Mesothelial cell of epicardium (in vitro differentiated cells): ENCODE measurements at regions not wholly inside any gene's neighbourhood (a gene's known extent, or its start where the extent isn't known, plus 50 kb on each side); places are given as distances from the start of the nearest gene placed in this dataset.

Source experiments
- DNase-seq, 2 experiments: peaks; one replicate each; pipeline ENCODE4 v3.0.0; 2021; ENCODE audit warnings: low spot score in 2 of 2; ENCODE audit not compliant: unreplicated experiment in 2 of 2
- H3K27ac Mint-ChIP-seq: 2 replicates; pipeline ENCODE4 v1.8.0; 2021; ENCODE audit warnings: mixed read lengths
- H3K27me3 Mint-ChIP-seq: 2 replicates; pipeline ENCODE4 v1.8.0; 2021; ENCODE audit warnings: low read depth, mixed read lengths
- H3K36me3 Mint-ChIP-seq: 2 replicates; pipeline ENCODE4 v1.8.0; 2021; ENCODE audit warnings: mixed read lengths
- H3K4me1 Mint-ChIP-seq: 2 replicates; pipeline ENCODE4 v1.8.0; 2021; ENCODE audit warnings: mixed read lengths
- H3K4me3 Mint-ChIP-seq: 2 replicates; pipeline ENCODE4 v1.8.0; 2021; ENCODE audit warnings: mild to moderate bottlenecking, moderate library complexity, mixed read lengths
- H3K9me3 Mint-ChIP-seq: 2 replicates; pipeline ENCODE4 v1.8.0; 2021; ENCODE audit warnings: mixed read lengths
- TF ChIP-seq, protein P1 (sequence below): fragments of 200-600 bp; sonication (generic); IDR thresholded peaks from one replicate; pipeline ENCODE4 v1.5.0; 2021; ENCODE audit warnings: antibody characterized with exemption; ENCODE audit not compliant: unreplicated experiment

DNA sequence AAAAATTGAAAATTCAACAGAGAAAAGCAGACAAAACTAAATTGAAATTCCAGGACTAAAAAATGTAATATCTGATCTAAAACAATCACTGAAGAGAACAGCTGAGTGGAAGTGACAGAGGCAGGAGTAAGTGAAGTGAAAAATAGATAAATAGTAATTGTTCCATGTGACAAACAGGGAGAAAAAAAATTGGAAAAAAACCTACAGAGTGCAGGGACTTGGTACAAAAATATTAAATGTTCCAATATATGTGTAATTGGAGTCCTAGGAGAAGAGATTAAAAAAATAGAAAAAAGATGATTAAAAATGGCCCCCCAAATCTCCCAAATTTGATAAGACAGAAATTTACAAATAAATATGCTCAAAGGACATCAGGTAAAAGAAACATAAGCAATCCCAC is 63.4 kb upstream of the NAMPT start:
- TF ChIP-seq, protein P1, sequence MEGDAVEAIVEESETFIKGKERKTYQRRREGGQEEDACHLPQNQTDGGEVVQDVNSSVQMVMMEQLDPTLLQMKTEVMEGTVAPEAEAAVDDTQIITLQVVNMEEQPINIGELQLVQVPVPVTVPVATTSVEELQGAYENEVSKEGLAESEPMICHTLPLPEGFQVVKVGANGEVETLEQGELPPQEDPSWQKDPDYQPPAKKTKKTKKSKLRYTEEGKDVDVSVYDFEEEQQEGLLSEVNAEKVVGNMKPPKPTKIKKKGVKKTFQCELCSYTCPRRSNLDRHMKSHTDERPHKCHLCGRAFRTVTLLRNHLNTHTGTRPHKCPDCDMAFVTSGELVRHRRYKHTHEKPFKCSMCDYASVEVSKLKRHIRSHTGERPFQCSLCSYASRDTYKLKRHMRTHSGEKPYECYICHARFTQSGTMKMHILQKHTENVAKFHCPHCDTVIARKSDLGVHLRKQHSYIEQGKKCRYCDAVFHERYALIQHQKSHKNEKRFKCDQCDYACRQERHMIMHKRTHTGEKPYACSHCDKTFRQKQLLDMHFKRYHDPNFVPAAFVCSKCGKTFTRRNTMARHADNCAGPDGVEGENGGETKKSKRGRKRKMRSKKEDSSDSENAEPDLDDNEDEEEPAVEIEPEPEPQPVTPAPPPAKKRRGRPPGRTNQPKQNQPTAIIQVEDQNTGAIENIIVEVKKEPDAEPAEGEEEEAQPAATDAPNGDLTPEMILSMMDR: no peak
- Mint-ChIP-seq H3K27me3 (no peaks in the 10 kb centered on the region), H3K36me3 (no peaks in the 10 kb centered on the region), H3K9me3 (peaks cover 32% of the 10 kb centered on the region), H3K4me3 (no peak overlapping the region), H3K27ac (no peak overlapping the region), H3K4me1 (no peaks in the 10 kb centered on the region)
- DNase-seq: no peak

DNA sequence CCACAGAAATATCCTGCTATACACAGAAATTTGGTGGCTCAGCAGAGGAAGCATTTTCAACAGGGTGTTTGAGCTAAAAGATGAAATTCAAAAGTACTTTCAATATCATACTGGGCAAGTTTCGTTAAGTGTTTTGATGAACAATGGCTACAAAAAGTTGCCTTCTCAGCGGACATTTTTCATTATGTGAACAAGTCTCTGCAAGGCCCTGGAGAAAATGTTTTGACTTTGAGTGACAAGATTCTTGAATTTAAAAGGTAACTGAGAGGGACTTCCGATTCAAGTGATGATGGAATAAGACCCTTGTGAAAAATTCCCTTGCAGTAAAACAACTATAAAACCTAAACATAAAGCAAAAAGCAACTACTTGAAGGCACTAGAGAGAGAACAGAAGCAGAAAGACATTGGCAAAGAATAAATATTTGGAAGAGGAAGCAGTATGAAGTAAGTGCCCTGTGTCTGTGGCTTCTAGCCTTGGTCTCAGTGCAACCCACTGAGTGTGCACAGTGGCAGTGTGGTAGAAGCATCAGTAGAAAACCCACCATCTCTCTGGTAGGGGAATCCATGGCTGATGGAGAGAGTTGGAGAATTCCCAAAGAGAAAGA is 62.5 kb upstream of the NAMPT start:
- Mint-ChIP-seq H3K9me3 (peaks cover 39% of the 10 kb centered on the region), H3K36me3 (no peaks in the 10 kb centered on the region), H3K4me1 (no peaks in the 10 kb centered on the region), H3K4me3 (no peak overlapping the region), H3K27ac (no peak overlapping the region), H3K27me3 (no peaks in the 10 kb centered on the region)
- no peak for DNase-seq
- TF ChIP-seq, protein P1: no peak

DNA sequence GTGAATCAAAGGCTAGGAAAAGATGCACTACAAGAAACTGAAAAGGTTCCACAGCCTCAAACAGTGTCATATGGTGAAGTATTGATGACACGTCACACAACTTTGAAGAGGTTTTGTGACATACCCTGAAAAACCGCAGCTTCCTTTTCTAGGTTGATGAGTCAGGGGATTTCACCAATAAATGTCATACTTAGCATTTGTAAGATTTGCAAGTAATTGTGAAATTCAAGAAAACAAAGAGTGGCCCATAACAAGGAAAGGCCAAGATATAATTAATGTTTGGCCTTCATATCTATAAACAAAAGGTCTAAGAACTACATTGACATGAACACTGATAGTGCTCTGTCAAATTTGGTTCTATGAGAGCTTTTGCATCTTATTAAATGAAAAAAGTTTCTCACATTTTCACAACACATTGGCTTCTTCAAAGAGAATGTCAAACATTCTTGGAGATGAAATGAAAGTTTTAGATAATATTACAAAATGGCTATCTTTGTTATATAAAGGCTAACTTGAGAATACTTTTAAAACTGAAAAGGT is 62.0 kb upstream of the NAMPT start:
- Mint-ChIP-seq H3K27me3 (no peaks in the 10 kb centered on the region), H3K27ac (no peak overlapping the region), H3K4me1 (no peaks in the 10 kb centered on the region), H3K4me3 (no peak overlapping the region), H3K9me3 (peaks cover 44% of the 10 kb centered on the region), H3K36me3 (peaks cover under 1% of the 10 kb centered on the region)
- TF ChIP-seq, protein P1: no peak
- DNase-seq: no peak

DNA sequence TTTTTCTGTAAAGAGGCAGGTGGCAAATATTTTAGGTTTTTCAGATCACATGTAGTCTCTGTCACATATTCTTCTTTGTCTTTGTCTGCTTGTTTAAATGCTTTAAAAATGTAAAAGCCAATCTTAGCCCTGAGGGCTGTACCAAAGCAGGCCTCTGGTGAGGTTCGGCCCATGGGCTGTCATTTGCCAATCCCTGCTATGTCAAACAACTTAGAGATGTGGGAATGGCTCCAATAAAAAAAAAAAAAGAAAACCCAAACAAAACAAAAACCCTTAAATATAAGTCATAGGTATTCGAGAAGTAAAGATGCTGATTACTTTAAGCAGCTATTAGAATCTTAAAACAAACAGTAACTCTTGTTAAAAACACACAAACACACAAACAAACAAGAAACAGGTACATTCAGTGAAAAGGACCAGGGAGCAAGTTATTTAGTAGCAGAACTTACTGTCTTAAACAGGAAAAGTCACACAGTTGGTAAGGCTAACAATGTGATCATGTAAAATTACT is 61.4 kb upstream of the NAMPT start:
- Mint-ChIP-seq H3K4me1 (no peaks in the 10 kb centered on the region), H3K36me3 (peaks cover 3% of the 10 kb centered on the region), H3K27me3 (no peaks in the 10 kb centered on the region), H3K9me3 (peaks cover 48% of the 10 kb centered on the region), H3K4me3 (no peak overlapping the region), H3K27ac (no peak overlapping the region)
- no peak for DNase-seq
- TF ChIP-seq, protein P1: no peak

DNA sequence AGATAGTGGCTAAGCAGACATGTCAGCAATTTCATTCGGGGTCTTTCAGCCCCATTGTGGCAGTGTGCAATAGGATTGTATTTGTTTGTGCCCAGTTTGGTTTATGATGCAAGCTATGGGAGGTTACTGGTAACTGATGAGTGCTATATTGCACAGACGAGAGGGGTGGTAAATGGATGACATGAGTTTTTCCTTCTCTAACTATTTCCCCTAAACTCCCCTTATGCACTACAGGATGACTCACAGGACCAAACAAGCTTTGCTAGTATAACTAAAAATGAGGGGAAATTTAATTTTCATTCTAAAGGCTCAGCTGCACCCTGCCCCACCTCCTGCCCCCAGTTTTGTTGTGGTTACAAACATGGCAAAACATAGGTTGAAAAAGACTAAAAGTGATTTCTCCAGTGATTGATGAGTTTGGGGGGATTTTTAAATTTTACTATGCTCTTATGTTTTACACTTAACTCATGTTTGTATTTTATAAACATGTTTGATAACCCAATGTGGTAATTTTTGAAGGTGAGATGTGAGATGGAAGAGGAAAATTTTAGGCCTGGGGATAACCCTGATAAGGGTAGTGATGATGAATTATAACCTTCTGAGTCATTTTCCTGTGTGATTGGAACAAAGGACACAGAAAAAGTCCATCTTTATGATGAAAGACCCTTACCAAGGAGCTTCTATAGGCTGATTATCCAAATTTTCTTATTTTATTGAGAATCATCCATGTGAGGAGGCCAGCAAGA is 60.8 kb upstream of the NAMPT start:
- no peak for DNase-seq
- Mint-ChIP-seq H3K4me3 (no peak overlapping the region), H3K4me1 (no peaks in the 10 kb centered on the region), H3K9me3 (peaks cover 51% of the 10 kb centered on the region), H3K27ac (no peak overlapping the region), H3K36me3 (peaks cover 3% of the 10 kb centered on the region), H3K27me3 (no peaks in the 10 kb centered on the region)
- TF ChIP-seq, protein P1: no peak
